Transverse colon (tissue), 4 donors: ENCODE measurements at regions not wholly inside any gene's neighbourhood (a gene's known extent, or its start where the extent isn't known, plus 50 kb on each side); places are given as distances from the start of the nearest gene placed in this dataset.

Experiments
- POLR2AphosphoS5 ChIP-seq, 3 donors: sonication (generic); formaldehyde crosslinking; IDR thresholded peaks; one replicate each; pipeline ENCODE4 v1.6.1; 2016; ENCODE audit warnings: antibody characterized with exemption in 3 of 3
- TF ChIP-seq, protein P1 (sequence below), 5 experiments: fragments of 200-600 bp in 3 of 5; fragments of 450-650 bp in 2 of 5; sonication (generic) in 3 of 5; IDR thresholded peaks; 1 replicate in 2 of 5; 2 replicates in 3 of 5; pipeline ENCODE4 v1.5.1; 2016 to 2017; ENCODE audit warnings: antibody characterized with exemption in 5 of 5, inconsistent platforms in 3 of 5, mild to moderate bottlenecking in 2 of 5, moderate library complexity in 1 of 5

DNA sequence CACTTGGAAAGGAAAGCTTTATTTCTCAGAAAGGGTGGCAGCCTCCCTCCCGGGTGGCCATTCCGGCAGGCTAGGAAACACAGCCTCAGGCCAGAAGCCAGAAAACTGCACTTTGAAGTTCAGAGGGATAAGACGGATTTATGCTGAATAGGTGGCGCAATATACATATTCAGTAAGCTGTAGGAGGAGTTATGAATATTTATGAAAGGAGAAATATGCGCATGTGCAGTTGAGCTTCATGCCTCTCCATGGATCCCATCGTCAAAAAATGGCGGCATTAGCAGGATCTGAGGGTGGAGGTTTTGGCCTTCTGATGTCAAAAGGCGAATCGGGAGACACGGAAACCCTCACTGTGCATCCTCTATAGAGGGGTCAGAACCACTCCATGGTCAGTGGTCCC is 82.3 kb downstream of the KATNIP start:
- no peak for TF ChIP-seq POLR2AphosphoS5 (IDR thresholded peaks at IDR 0.05)
- TF ChIP-seq, protein P1, sequence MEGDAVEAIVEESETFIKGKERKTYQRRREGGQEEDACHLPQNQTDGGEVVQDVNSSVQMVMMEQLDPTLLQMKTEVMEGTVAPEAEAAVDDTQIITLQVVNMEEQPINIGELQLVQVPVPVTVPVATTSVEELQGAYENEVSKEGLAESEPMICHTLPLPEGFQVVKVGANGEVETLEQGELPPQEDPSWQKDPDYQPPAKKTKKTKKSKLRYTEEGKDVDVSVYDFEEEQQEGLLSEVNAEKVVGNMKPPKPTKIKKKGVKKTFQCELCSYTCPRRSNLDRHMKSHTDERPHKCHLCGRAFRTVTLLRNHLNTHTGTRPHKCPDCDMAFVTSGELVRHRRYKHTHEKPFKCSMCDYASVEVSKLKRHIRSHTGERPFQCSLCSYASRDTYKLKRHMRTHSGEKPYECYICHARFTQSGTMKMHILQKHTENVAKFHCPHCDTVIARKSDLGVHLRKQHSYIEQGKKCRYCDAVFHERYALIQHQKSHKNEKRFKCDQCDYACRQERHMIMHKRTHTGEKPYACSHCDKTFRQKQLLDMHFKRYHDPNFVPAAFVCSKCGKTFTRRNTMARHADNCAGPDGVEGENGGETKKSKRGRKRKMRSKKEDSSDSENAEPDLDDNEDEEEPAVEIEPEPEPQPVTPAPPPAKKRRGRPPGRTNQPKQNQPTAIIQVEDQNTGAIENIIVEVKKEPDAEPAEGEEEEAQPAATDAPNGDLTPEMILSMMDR (IDR thresholded peaks at IDR 0.05), result no peak
